HCT116 (cell line): ENCODE measurements at regions not wholly inside any gene's neighbourhood (a gene's known extent, or its start where the extent isn't known, plus 50 kb on each side); places are given as distances from the start of the nearest gene placed in this dataset.

ENCODE experiments used
- ATAC-seq: fragments of 200-7000 bp; cut with Tn5 transposase; 2 replicates; pipeline ENCODE4 v1.9.1; 2020; ENCODE audit warnings: mild to moderate bottlenecking, moderate library complexity
- BruUV-seq: library from RNA; stranded (reverse); fragments of 400-500 nt; replicated peaks from 2 replicates; lab custom pipeline; 2021; lab: Mats Ljungman, UMichigan
- CTCF ChIA-PET: fragments of 300-600 bp; sonication (Branson Sonifier 250); formaldehyde crosslinking; loops from one replicate; lab custom pipeline; 2021; ENCODE audit warnings: antibody characterized with exemption; lab: Charles Lee
- POLR2A ChIA-PET: fragments of 300-600, 350-600 bp; sonication (Branson Sonifier 250); formaldehyde crosslinking; loops from one replicate; lab custom pipeline; 2021; ENCODE audit warnings: antibody characterized with exemption; lab: Charles Lee
- RAD21 ChIA-PET, 2 experiments: fragments of 300-600 bp; sonication (Branson Sonifier 250); formaldehyde crosslinking; loops; one replicate each; lab custom pipeline; 2023; ENCODE audit warnings: low total read pairs in 2 of 2; ENCODE audit not compliant: uncharacterized antibody in 2 of 2, unreplicated experiment in 2 of 2, low non-redundant PET in 1 of 2; lab: Charles Lee
- DNase-seq: peaks from one replicate; pipeline ENCODE4 v3.0.0-alpha.2; 2010; ENCODE audit warnings: low read depth, low spot score
- H2AFZ ChIP-seq: fragments of 200-600 bp; shearing (Covaris generic), sonication (generic); 2 replicates; pipeline ENCODE4 v1.6.1; 2017; ENCODE audit warnings: low read depth, mixed run types, mixed read lengths, antibody characterized with exemption, low read length; ENCODE audit not compliant: poor library complexity, severe bottlenecking
- H3K27ac ChIP-seq: 2 replicates; pipeline ENCODE4 v1.5.1; 2012; ENCODE audit warnings: low read depth, low read length
- H3K27me3 ChIP-seq: fragments of 200-600 bp; sonication (generic); 2 replicates; pipeline ENCODE4 v1.6.1; 2016; ENCODE audit warnings: mixed run types, low read length, mixed read lengths; ENCODE audit not compliant: insufficient read depth
- H3K36me3 ChIP-seq, 2 experiments: fragments of 200-500 bp in 1 of 2; fragments of 200-600 bp in 1 of 2; sonication (Bioruptor generic) in 1 of 2; sonication (generic) in 1 of 2; 2 replicates each; pipeline versions ENCODE4 v1.5.1 to v1.6.1; 2014 to 2016; ENCODE audit warnings: low read length in 2 of 2, inconsistent platforms in 1 of 2, mixed read lengths in 1 of 2, mixed run types in 1 of 2; ENCODE audit not compliant: insufficient read depth in 2 of 2, control insufficient read depth in 1 of 2
- H3K4me1 ChIP-seq, 2 experiments: fragments of 200-600 bp in 1 of 2; sonication (generic) in 1 of 2; 2 replicates each; pipeline versions ENCODE4 v1.5.1 to v1.6.1; 2012 to 2017; ENCODE audit warnings: low read length in 2 of 2, inconsistent platforms in 1 of 2, mild to moderate bottlenecking in 1 of 2, mixed read lengths in 1 of 2, mixed run types in 1 of 2, moderate library complexity in 1 of 2; ENCODE audit not compliant: insufficient read depth in 2 of 2, control insufficient read depth in 1 of 2
- H3K4me2 ChIP-seq: fragments of 200-600 bp; sonication (generic); 2 replicates; pipeline ENCODE4 v1.6.1; 2017; ENCODE audit warnings: mixed run types, low read length, mixed read lengths
- H3K4me3 ChIP-seq, 2 experiments: fragments of 200-600 bp in 1 of 2; sonication (generic) in 1 of 2; replicated peaks in 1 of 2; 2 replicates each; pipeline ENCODE4 v1.5.1; 2011 to 2016; ENCODE audit warnings: low read length in 2 of 2, control low read depth in 1 of 2, low read depth in 1 of 2, mild to moderate bottlenecking in 1 of 2, mixed read lengths in 1 of 2, mixed run types in 1 of 2
- H3K79me2 ChIP-seq: fragments of 200-600 bp; sonication (generic); 2 replicates; pipeline ENCODE4 v1.6.1; 2017; ENCODE audit warnings: mild to moderate bottlenecking, mixed run types, low read length, moderate library complexity, mixed read lengths; ENCODE audit not compliant: insufficient read depth
- H3K9ac ChIP-seq: fragments of 200-600 bp; sonication (generic); 2 replicates; pipeline ENCODE4 v1.6.1; 2016; ENCODE audit warnings: low read length, mixed read lengths
- H3K9me2 ChIP-seq: fragments of 200-600 bp; sonication (generic), shearing (Covaris generic); 2 replicates; pipeline ENCODE4 v1.6.1; 2017; ENCODE audit warnings: mixed run types, mild to moderate bottlenecking, moderate library complexity; ENCODE audit not compliant: insufficient read depth
- H3K9me3 ChIP-seq, 2 experiments: fragments of 200-500 bp in 1 of 2; fragments of 200-600 bp in 1 of 2; sonication (Bioruptor generic) in 1 of 2; sonication (generic) in 1 of 2; 2 replicates each; pipeline ENCODE4 v1.6.1; 2014 to 2017; ENCODE audit warnings: low read length in 2 of 2, mixed read lengths in 2 of 2, inconsistent platforms in 1 of 2, low read depth in 1 of 2, mild to moderate bottlenecking in 1 of 2, mixed run types in 1 of 2, moderate library complexity in 1 of 2; ENCODE audit not compliant: control insufficient read depth in 1 of 2, insufficient read depth in 1 of 2
- H4K20me1 ChIP-seq: fragments of 200-600 bp; sonication (generic), shearing (Covaris generic); 2 replicates; pipeline ENCODE4 v1.6.1; 2017; ENCODE audit warnings: mixed run types, mild to moderate bottlenecking, moderate library complexity; ENCODE audit not compliant: insufficient read depth
- CBX3 ChIP-seq: IDR thresholded peaks from 2 replicates; pipeline ENCODE4 v1.6.1; 2012; ENCODE audit warnings: low read depth
- CTCF ChIP-seq, 3 experiments: fragments of 200-600 bp in 1 of 3; sonication (generic) in 1 of 3; IDR thresholded peaks in 2 of 3; conservative IDR thresholded peaks in 1 of 3; 2 replicates each; pipeline ENCODE4 v1.5.1; 2012 to 2017; ENCODE audit warnings: low read depth in 2 of 3, low read length in 2 of 3, antibody characterized with exemption in 1 of 3, borderline replicate concordance in 1 of 3, control low read depth in 1 of 3, mild to moderate bottlenecking in 1 of 3, mixed read lengths in 1 of 3, mixed run types in 1 of 3, moderate library complexity in 1 of 3; ENCODE audit not compliant: insufficient read depth in 1 of 3
- EGR1 ChIP-seq: IDR thresholded peaks from 2 replicates; pipeline ENCODE4 v1.6.1; 2012; ENCODE audit warnings: low read depth
- EZH2 ChIP-seq: fragments of 200-600 bp; sonication (generic); IDR thresholded peaks from 2 replicates; pipeline ENCODE4 v1.6.1; 2017; ENCODE audit warnings: antibody characterized with exemption, mixed run types
- JUND ChIP-seq: IDR thresholded peaks from 2 replicates; pipeline ENCODE4 v1.6.1; 2012
- MAX ChIP-seq: IDR thresholded peaks from 2 replicates; pipeline ENCODE4 v1.6.1; 2012
- POLR2A ChIP-seq: IDR thresholded peaks from 2 replicates; pipeline ENCODE4 v1.7.0; 2011; ENCODE audit warnings: borderline replicate concordance; ENCODE audit not compliant: insufficient read depth, insufficient read length; ENCODE audit errors: extremely low read depth
- POLR2AphosphoS5 ChIP-seq: IDR thresholded peaks from 2 replicates; pipeline ENCODE4 v1.6.1; 2011; ENCODE audit warnings: mild to moderate bottlenecking, low read depth, low read length, moderate library complexity
- SP1 ChIP-seq: IDR thresholded peaks from 2 replicates; pipeline ENCODE4 v1.6.1; 2012; ENCODE audit warnings: low read depth
- TCF7L2 ChIP-seq: IDR thresholded peaks from 2 replicates; pipeline ENCODE4 v1.7.0; 2011; ENCODE audit warnings: borderline replicate concordance, inconsistent platforms; ENCODE audit not compliant: insufficient read depth, insufficient read length; ENCODE audit errors: extremely low read depth
- YY1 ChIP-seq: IDR thresholded peaks from 2 replicates; pipeline ENCODE4 v1.6.1; 2011; ENCODE audit warnings: low read length, low read depth, moderate library complexity, mild to moderate bottlenecking; ENCODE audit not compliant: insufficient replicate concordance; ENCODE audit errors: extremely low read depth
- ZBTB33 ChIP-seq: IDR thresholded peaks from 2 replicates; pipeline ENCODE4 v1.6.1; 2011; ENCODE audit warnings: mild to moderate bottlenecking, low read length, moderate library complexity; ENCODE audit not compliant: insufficient replicate concordance; ENCODE audit errors: extremely low read depth
- ZNF274 ChIP-seq: fragments of 200-500 bp; sonication (Bioruptor generic); IDR thresholded peaks from 2 replicates; pipeline ENCODE4 v1.6.1; 2014; ENCODE audit warnings: mild to moderate bottlenecking, low read depth, low read length, inconsistent platforms
- intact Hi-C: fragments of 100-400 bp; cut with micrococcal nuclease; formaldehyde crosslinking; loops from 2 replicates; pipeline ENCODE4 v1.10.0; 2022

GRCh38 chr4:162705130-162705803 is 461.4 kb downstream of the NAF1 start:
- ATAC-seq: no peak
- intact Hi-C loops: no loop called here
- Histone ChIP-seq H3K79me2 (no peaks in the 10 kb centered on the region), H3K4me3 (no peak overlapping the region), H3K4me1 (no peaks in the 10 kb centered on the region), H3K4me2 (no peak overlapping the region), H2AFZ (peak overlapping the region; percentile 16), H3K9me2 (no peaks in the 10 kb centered on the region), H3K27ac (no peak overlapping the region), H4K20me1 (no peaks in the 10 kb centered on the region), H3K27me3 (no peaks in the 10 kb centered on the region), H3K9me3 (no peaks in the 10 kb centered on the region), H3K36me3 (no peaks in the 10 kb centered on the region), H3K9ac (no peak overlapping the region)
- RAD21 ChIA-PET: no interaction called here
- BruUV-seq: no TSS peak
- no peak for TF ChIP-seq CTCF (IDR thresholded peaks at IDR 0.05 in 2 of 3, conservative IDR thresholded peaks at IDR 0.05 in 1 of 3; ENCODE audit: borderline replicate concordance in 1 of 3, insufficient read depth in 1 of 3, low read depth in 2 of 3, low read length in 2 of 3)
- no peak for TF ChIP-seq POLR2AphosphoS5
- TF ChIP-seq JUND: no peak
- TF ChIP-seq EZH2: no peak
- no peak for TF ChIP-seq CBX3
- TF ChIP-seq SP1: no peak
- no peak for DNase-seq
- POLR2A ChIA-PET: no interaction called here
- CTCF ChIA-PET: no interaction called here

GRCh38 chr4:162700815-162701361 is 465.8 kb downstream of the NAF1 start:
- POLR2A ChIA-PET: no interaction called here
- CTCF ChIA-PET: no interaction called here
- RAD21 ChIA-PET: no interaction called here
- TF ChIP-seq MAX: no peak
- no peak for TF ChIP-seq ZBTB33
- no peak for TF ChIP-seq TCF7L2
- TF ChIP-seq EGR1: no peak
- no peak for TF ChIP-seq CBX3
- TF ChIP-seq EZH2: no peak
- no peak for TF ChIP-seq YY1
- no peak for TF ChIP-seq POLR2A
- TF ChIP-seq ZNF274: no peak
- TF ChIP-seq JUND: no peak
- no peak for TF ChIP-seq POLR2AphosphoS5

More at GRCh38 chr4:162700815-162701361, 465.8 kb downstream of the NAF1 start:
- intact Hi-C loops: no loop called here
- no TSS peak for BruUV-seq
- no peak for ATAC-seq
- no peak overlapping the region for H3K9ac ChIP-seq
- no peak overlapping the region for H3K4me3 ChIP-seq
- no peaks in the 10 kb centered on the region for H3K9me2 ChIP-seq
- H4K20me1 ChIP-seq: no peaks in the 10 kb centered on the region
- H3K36me3 ChIP-seq: no peaks in the 10 kb centered on the region
- H3K4me1 ChIP-seq: no peaks in the 10 kb centered on the region
- no peaks in the 10 kb centered on the region for H3K79me2 ChIP-seq
- no peak overlapping the region for H3K27ac ChIP-seq
- H3K4me2 ChIP-seq: no peak overlapping the region
- no peaks in the 10 kb centered on the region for H3K27me3 ChIP-seq
- no peak overlapping the region for H2AFZ ChIP-seq
- no peak for DNase-seq
- H3K9me3 ChIP-seq: no peaks in the 10 kb centered on the region
